KMS-11 (cell line): ENCODE measurements at regions not wholly inside any gene's neighbourhood (a gene's known extent, or its start where the extent isn't known, plus 50 kb on each side); places are given as distances from the start of the nearest gene placed in this dataset.

ENCODE experiments used
- H2AFZ ChIP-seq: fragments of 200-600 bp; sonication (generic); 2 replicates; pipeline ENCODE4 v1.6.1; 2016; ENCODE audit warnings: antibody characterized with exemption, mixed run types, low read depth
- H3K27ac ChIP-seq: fragments of 200-600 bp; sonication (generic); 2 replicates; pipeline ENCODE4 v1.6.1; 2016; ENCODE audit warnings: mild to moderate bottlenecking, mixed run types
- H3K27me3 ChIP-seq: fragments of 200-600 bp; sonication (generic); 2 replicates; pipeline ENCODE4 v1.6.1; 2017; ENCODE audit warnings: mild to moderate bottlenecking, low read depth, mixed run types, moderate library complexity; ENCODE audit not compliant: insufficient read depth
- H3K36me3 ChIP-seq: fragments of 200-600 bp; sonication (generic); 2 replicates; pipeline ENCODE4 v1.6.1; 2017; ENCODE audit warnings: mild to moderate bottlenecking, mixed run types; ENCODE audit not compliant: insufficient read depth
- H3K4me1 ChIP-seq: fragments of 200-600 bp; sonication (generic); 2 replicates; pipeline ENCODE4 v1.6.1; 2016; ENCODE audit warnings: mild to moderate bottlenecking, low read depth, mixed run types; ENCODE audit not compliant: poor library complexity, severe bottlenecking
- H3K4me2 ChIP-seq: fragments of 200-600 bp; sonication (generic); 2 replicates; pipeline ENCODE4 v1.7.0; 2016; ENCODE audit warnings: mild to moderate bottlenecking, mixed run types
- H3K4me3 ChIP-seq: fragments of 200-600 bp; sonication (generic); IDR thresholded peaks from 2 replicates; pipeline ENCODE4 v1.6.1; 2017; ENCODE audit warnings: low read depth, low read length, mixed read lengths; ENCODE audit not compliant: insufficient read depth
- H3K79me2 ChIP-seq: fragments of 200-600 bp; sonication (generic); 2 replicates; pipeline ENCODE4 v1.6.1; 2016; ENCODE audit warnings: low read depth, mixed run types; ENCODE audit not compliant: insufficient read depth
- H3K9ac ChIP-seq: fragments of 200-600 bp; sonication (generic); 2 replicates; pipeline ENCODE4 v1.6.1; 2016; ENCODE audit warnings: mild to moderate bottlenecking, mixed run types
- H4K20me1 ChIP-seq: fragments of 200-600 bp; sonication (generic); 2 replicates; pipeline ENCODE4 v1.6.1; 2016; ENCODE audit warnings: mild to moderate bottlenecking, mixed run types; ENCODE audit not compliant: insufficient read depth
- TF ChIP-seq, protein P1 (sequence below): fragments of 200-600 bp; sonication (generic); conservative IDR thresholded peaks from 2 replicates; pipeline ENCODE4 v1.6.1; 2017; ENCODE audit warnings: low read depth, mild to moderate bottlenecking, antibody characterized with exemption, low read length, moderate library complexity, mixed read lengths

DNA sequence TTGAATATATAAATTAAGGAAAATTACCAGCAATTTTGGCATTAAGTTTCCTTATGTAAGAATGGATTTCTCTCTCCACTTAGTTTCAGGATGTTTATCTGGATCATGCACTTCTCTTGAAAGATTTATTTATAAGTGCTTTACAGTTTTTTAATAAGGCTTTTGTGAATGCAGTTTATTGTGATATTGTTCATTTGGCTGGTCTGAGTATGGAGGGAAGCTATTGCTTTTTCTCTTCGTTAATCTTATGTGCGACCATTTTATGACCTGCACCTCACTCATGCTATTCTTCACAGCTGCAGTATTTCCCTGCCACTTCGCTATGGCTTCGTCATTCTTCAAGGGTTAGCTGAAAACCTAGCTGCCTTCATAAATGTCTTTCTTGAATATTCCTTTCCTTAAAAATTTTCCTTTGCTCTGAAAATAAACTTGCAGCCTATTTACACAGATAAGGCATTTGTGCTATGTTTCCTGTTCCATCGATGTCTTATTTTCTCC is 233.4 kb downstream of the SOCS6 start:
- H3K9ac ChIP-seq, result no peak overlapping the region
- H3K27ac ChIP-seq, result no peak overlapping the region
- H3K27me3 ChIP-seq, result no peaks in the 10 kb centered on the region

DNA sequence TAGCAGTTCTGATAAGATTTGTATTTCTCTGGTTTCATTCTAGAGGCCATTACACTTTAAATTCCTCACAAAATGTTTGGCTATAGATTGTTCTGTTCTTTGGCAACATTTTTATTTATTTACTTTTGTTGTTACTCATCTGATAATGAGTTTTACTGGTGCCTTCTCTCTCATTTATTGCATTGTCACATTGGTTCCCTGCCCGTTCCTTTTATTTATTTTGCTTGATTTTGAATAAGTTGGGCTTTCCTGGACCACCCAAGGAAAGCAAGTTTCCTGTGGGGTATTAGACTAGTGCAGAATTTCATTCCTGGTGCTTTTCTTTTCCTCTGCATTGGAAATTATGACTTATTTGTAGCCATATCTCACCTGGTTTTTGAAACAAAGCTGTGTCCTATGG is 232.0 kb downstream of the SOCS6 start:
- H3K27me3 ChIP-seq, result no peaks in the 10 kb centered on the region
- no peak overlapping the region for H2AFZ ChIP-seq
- H3K4me2 ChIP-seq, result no peak overlapping the region
- no peaks in the 10 kb centered on the region for H3K79me2 ChIP-seq
- H3K4me1 ChIP-seq, result no peaks in the 10 kb centered on the region
- no peak overlapping the region for H3K4me3 ChIP-seq
- H4K20me1 ChIP-seq, result no peaks in the 10 kb centered on the region
- TF ChIP-seq, protein P1, sequence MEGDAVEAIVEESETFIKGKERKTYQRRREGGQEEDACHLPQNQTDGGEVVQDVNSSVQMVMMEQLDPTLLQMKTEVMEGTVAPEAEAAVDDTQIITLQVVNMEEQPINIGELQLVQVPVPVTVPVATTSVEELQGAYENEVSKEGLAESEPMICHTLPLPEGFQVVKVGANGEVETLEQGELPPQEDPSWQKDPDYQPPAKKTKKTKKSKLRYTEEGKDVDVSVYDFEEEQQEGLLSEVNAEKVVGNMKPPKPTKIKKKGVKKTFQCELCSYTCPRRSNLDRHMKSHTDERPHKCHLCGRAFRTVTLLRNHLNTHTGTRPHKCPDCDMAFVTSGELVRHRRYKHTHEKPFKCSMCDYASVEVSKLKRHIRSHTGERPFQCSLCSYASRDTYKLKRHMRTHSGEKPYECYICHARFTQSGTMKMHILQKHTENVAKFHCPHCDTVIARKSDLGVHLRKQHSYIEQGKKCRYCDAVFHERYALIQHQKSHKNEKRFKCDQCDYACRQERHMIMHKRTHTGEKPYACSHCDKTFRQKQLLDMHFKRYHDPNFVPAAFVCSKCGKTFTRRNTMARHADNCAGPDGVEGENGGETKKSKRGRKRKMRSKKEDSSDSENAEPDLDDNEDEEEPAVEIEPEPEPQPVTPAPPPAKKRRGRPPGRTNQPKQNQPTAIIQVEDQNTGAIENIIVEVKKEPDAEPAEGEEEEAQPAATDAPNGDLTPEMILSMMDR, result no peak
- no peak overlapping the region for H3K9ac ChIP-seq
- H3K36me3 ChIP-seq, result no peaks in the 10 kb centered on the region
- no peak overlapping the region for H3K27ac ChIP-seq

More for the DNA sequence above, 233.4 kb downstream of the SOCS6 start:
- H3K36me3 ChIP-seq, result no peaks in the 10 kb centered on the region
- no peak overlapping the region for H3K4me2 ChIP-seq
- H3K4me1 ChIP-seq, result no peaks in the 10 kb centered on the region
- no peak overlapping the region for H2AFZ ChIP-seq
- no peaks in the 10 kb centered on the region for H3K79me2 ChIP-seq
- TF ChIP-seq, protein P1, result no peak
- H3K4me3 ChIP-seq, result no peak overlapping the region
- no peaks in the 10 kb centered on the region for H4K20me1 ChIP-seq

DNA sequence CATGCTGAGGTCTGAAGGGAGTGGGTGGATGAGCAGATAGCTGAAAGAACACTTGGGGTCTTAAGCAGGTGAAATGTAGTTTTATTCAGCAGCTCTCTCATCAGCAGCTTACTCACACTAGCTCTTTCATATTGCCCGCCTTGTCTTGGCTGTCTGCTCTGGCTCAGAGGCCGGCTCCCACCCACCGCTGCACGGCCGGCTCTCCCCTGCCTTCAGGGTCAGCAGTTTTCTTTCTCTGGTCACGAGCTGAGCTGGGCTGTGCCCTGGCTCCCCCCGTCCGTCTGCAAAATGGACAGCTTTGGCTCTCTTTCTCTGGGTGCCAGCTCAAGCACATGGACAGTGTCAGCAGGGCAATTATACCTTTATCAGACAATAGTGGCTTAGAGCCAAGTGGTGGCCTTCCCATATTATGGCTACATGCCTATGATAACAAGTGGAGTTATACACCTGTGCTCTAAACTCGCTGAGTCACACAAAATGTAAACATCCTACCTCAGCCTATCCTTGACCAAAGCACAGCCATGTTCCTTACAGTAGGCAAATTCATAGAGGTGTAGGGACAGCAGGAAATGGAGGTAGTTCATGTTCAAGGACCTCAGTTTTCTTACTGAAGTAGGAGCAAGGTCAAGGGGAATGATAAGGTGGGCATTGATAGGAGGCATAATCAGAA is 224.8 kb downstream of the SOCS6 start:
- H3K9ac ChIP-seq, result no peak overlapping the region
- no peak overlapping the region for H3K4me2 ChIP-seq
- H3K27ac ChIP-seq, result no peak overlapping the region
- H3K4me3 ChIP-seq, result no peak overlapping the region
- no peaks in the 10 kb centered on the region for H4K20me1 ChIP-seq
- no peaks in the 10 kb centered on the region for H3K36me3 ChIP-seq
- no peaks in the 10 kb centered on the region for H3K4me1 ChIP-seq
- TF ChIP-seq, protein P1, result no peak
- no peaks in the 10 kb centered on the region for H3K27me3 ChIP-seq
- no peaks in the 10 kb centered on the region for H3K79me2 ChIP-seq
- H2AFZ ChIP-seq, result no peak overlapping the region

DNA sequence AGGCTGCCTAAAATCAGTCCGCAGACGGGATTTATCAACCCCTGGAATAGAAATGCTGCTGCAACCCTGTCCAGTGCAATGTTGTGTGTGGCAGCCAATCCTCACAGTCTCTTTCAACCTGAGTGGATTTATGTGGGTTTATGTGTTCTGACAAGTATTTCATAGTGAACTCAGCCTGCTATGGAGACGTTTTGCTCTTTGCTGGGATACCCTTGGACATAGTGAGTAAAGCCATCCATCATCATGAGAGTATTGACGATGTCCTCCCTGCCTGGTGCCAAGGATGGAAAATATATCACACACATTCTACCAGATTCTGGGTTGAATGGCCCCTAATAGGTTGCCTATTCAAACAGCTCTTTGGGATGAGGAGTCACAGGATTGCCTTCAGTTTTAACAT is 219.1 kb downstream of the SOCS6 start:
- H3K36me3 ChIP-seq, result no peaks in the 10 kb centered on the region
- no peaks in the 10 kb centered on the region for H3K4me1 ChIP-seq
- H2AFZ ChIP-seq, result no peak overlapping the region
- no peaks in the 10 kb centered on the region for H3K27me3 ChIP-seq
- H4K20me1 ChIP-seq, result no peaks in the 10 kb centered on the region
- H3K4me3 ChIP-seq, result no peak overlapping the region
- no peak overlapping the region for H3K27ac ChIP-seq
- H3K4me2 ChIP-seq, result no peak overlapping the region
- TF ChIP-seq, protein P1, result no peak
- H3K9ac ChIP-seq, result no peak overlapping the region
- no peaks in the 10 kb centered on the region for H3K79me2 ChIP-seq
